ENCODE measurements at regions not wholly inside any gene's neighbourhood (a gene's known extent, or its start where the extent isn't known, plus 50 kb on each side); places are given as distances from the start of the nearest gene placed in this dataset.
"Not testable (repeated sequence)": the region's sequence is repeated elsewhere in the genome, so short reads cannot be mapped to it uniquely, and the experiment has no call there.

GRCh38 chr4:127379499-127379898 lies 253.3 kb upstream of the INTU start:
- no peak for DNase-seq

DNA sequence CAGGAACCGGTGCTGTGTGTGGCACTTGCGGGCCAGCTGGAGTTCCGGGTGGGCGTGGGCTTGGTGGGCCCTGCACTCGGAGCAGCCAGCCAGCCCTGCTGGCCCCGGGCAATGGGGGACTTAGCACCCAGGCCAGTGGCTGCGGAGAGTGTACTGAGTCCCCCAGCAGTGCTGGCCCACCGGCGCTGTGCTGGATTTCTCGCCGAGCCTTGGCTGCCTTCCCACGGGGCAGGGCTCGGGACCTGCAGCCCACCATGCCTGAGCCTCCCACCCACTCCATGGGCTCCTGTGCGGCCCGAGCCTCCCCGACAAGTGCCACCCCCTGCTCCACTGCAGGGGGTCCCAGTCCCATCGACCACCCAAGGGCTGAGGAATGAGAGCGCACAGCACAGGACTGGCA lies 252.8 kb upstream of the INTU start:
- not testable (repeated sequence) for DNase-seq

DNA sequence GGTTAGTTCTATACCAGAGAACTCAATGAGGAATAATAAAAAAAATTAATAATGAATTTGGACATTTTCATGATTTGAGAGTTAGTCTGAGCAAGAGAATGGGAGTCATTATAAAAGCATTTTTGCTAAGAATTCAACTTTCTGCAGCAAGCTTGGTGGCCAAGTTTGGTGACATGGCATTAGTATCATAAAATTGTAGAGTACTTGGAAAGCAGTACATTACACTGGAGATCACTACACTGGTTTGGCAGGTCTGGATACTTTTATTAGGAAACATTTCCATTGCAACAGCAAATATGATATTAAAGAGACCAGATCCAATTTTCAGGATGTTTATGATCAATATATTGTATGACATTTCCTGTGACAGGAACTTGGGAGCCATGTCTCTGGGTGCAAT lies 249.1 kb upstream of the INTU start:
- DNase-seq = no peak

GRCh38 chr4:127394516-127394915 lies 238.2 kb upstream of the INTU start:
- DNase-seq = no peak

DNA sequence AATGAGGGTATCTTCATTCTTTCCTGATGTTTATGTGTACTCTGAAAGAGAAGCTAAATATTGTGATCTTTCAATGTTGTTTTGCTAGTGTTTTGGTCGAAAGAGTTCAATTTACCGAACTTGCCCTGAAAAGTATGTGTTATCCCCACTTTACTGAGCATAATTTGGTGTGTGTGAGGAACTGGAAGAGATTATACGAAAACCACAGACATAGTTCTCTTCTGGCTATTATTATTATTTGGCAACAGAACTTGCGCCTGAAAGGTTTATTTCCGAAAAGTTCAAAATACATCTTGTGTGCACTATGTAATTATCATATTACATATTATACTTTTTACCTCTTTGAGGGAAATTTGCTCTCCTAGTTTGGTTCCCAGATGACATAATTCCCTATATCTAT lies 232.5 kb upstream of the INTU start:
- DNase-seq = no peak

DNA sequence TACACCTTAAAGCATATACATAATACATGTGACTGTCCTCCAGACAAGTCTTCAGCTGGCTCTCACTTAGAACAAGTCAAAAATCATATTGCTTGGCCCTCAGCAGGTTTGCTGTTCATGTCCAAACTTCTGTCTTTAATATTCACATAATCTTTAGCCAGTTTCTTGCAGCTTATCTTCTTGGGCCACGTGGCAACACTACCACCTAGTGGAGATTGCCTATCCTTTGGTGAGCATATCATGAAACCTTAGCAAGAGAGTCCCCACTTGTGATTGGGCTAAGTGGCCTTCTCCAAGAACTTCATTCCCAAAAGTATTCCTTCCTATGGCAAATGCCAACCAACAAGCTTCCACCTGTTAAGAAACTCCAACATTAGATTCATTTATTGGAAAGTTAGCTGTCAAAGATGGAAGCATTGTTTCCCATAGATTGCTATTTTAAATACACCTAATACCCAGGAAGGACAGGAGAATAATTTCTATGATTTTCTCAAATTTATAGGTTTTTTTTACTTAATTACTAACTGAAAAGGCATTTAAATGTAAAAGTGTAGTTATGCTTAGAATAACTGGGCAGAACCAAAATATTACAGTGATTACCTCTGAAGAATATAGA lies 231.9 kb upstream of the INTU start:
- DNase-seq = peak in 1 of 5 donors; percentile 27

GRCh38 chr4:127403471-127404084 lies 229.2 kb upstream of the INTU start:
- DNase-seq = no peak

- DNase-seq = no peak
Observed at GRCh38 chr4:127406187-127406586, 226.6 kb upstream of the INTU start.

DNA sequence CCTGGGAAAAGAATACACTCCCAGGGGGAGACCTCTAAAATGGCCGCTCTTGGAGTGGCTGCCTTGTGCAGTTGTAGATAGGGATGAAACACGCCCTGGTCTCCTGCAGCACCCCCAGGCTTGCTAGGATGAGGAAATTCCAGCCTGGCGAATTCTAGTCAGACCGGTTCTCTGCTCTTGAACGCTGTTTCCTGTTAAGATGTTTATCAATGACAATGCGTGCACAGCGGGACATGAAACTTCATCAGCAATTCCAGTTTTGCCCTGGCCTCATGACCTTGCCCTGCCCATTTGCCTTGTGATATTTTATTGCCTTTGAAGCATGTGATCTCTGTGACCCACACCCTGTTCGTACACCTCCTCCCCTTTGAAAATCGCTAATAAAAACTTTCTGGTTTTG lies 225.2 kb upstream of the INTU start:
- DNase-seq = not testable (repeated sequence)

- no peak for DNase-seq
Observed at GRCh38 chr4:127410201-127410600, 222.6 kb upstream of the INTU start.

DNA sequence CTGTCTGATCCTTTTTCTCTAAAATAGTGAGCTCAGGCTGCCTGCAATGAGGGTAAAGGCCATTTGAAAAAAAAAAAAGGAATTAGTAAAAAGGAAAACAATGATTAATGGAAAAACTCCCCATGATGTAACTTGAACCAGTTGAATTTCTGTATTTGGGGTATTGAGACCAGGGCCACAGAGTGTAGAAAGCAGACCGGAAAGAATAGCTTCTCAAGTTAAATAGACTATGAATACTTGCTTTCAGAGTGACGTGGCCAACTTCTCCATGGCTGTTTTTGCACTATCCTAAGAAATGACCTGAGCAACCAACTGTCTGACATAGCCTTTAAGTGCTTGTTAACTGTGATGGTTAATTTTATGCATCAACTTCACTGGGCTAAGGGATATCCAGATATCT lies 222.1 kb upstream of the INTU start:
- DNase-seq = no peak

DNA sequence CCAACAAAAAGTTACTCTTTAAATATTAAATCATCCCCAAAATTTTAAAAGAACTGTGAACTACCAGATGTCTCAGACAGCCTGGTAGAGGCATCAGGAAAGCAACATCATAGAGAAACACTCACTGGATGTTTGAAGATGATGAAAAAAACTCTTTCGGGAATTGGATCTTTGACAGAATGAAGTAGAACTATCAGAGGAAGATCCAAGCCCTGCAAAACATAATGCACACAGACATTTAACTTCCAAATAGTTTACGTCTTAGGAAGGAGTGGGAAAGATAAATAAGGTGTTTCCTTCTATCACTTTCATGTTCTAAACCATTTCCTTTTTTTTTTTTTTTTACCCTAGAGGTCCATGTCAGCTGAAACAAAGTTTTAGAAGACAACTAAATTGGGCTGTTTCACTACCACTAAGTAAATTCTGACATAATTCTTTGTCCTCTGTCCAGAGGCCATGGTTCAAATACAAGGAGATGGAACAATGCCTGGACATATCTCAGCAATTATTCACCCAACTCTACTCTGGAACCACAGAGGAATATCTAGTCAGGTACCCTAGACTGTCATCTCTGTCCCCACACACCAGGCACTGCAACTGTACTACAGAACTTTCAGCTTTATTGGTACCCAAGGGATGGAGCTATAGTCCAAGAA lies 217.7 kb upstream of the INTU start:
- no peak for DNase-seq

DNA sequence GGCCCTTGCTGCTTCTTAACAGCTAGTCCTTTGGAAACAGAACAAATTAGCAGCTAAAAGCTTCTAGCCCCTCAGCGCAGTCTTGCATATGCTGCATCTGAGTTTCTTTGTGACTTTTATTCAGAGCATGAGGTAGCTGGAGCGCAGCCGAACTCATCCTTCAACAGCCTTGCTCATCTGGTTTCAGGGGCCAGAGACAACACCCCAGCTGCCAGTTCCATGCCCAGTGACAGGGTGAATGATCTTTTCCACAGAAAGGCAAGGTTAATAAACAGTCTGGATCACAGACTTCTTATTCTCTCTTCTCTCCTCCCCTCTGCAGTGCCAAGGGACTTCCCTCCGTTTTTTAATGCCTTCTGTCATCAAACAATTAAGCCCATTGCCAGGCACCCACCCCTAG lies 216.6 kb upstream of the INTU start:
- no peak for DNase-seq

DNA sequence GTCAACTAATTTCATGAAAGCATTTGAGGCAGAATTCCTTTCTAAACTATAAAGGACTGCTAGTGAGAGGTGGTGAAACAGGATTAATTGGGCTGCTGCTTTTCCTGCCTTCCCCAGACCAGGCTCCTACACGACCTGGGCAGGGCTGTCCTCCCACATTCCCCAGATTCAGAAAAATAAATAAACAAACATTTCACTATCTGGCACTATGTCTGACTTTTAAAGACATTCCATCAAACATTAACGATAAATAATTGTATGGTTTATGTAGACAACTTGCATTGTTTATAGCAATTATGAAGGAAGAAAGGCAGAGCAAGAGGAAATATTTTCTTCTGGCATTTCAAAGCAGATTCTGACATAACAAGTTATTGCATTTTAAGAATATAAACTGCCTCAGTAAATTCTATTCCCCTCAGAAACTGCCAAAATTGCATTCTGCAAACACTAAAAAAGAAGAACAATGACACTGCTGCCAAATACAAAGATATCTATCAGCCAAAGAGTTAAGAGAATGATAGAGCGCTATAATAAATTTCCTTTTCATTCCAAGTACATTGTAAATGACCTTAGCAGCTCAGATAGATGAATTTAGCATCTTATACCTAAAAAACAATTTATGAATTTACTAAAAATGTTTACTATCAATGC lies 214.7 kb upstream of the INTU start:
- no peak for DNase-seq

GRCh38 chr4:127419431-127419830 lies 213.3 kb upstream of the INTU start:
- DNase-seq = no peak

GRCh38 chr4:127421437-127421836 lies 211.3 kb upstream of the INTU start:
- DNase-seq = no peak

- DNase-seq = no peak
Observed at GRCh38 chr4:127425202-127425845, 207.4 kb upstream of the INTU start.

GRCh38 chr4:127425851-127426250 lies 206.9 kb upstream of the INTU start:
- DNase-seq = no peak

- DNase-seq = no peak
Observed at GRCh38 chr4:127441571-127441970, 191.2 kb upstream of the INTU start.

GRCh38 chr4:127445471-127445870 lies 187.3 kb upstream of the INTU start:
- no peak for DNase-seq

GRCh38 chr4:127446427-127446885 lies 186.3 kb upstream of the INTU start:
- DNase-seq = no peak

DNA sequence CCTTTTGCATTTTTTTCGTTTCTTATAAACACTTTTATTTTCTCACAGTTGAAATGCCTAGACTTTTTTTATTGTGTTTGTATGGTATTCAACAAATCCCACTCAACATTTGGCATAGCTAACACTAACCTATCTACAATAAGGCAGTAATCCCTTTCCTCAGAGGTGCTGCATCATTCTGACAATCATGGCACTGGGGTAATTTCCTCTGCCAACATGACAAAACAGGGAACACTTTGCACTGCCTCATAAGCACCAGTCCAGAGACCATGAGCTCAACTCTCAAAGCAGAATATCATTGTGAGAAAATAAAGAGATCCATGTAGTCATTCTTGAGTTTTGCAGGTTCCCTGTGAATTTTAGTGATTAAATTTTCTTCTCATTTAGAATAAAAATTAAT lies 183.8 kb upstream of the INTU start:
- DNase-seq = no peak

DNA sequence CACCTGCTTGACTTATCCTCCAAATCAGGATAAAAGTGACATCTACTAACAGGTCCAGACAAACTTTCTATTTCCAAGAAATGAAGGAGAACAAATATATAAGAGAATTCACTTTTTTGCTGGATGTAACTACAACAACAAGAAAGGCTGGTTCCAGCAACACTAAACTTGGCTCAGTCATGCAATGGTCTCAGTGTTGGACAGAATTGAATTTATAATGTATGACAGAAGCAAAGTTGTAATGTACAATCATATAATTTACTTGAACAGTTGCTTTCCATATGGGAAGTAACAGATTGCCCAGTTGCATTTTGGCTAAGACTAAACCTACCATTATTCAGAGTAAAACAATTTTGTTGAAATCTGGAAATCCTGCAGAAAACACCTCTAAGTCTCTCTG lies 183.3 kb upstream of the INTU start:
- DNase-seq = no peak

Measured in T-helper 1 cell (primary cell).